MM.1S (cell line): ENCODE measurements at regions not wholly inside any gene's neighbourhood (a gene's known extent, or its start where the extent isn't known, plus 50 kb on each side); places are given as distances from the start of the nearest gene placed in this dataset.

ENCODE experiments used
- DNase-seq: peaks from one replicate; pipeline ENCODE4 v3.0.0-alpha.2; 2015
- H2AFZ ChIP-seq: fragments of 300-600 bp; sonication (generic); 2 replicates; pipeline ENCODE4 v1.6.0; 2016; ENCODE audit warnings: antibody characterized with exemption, low read length
- H3F3A ChIP-seq: fragments of 300-600 bp; sonication (generic); 2 replicates; pipeline ENCODE4 v1.6.1; 2016; ENCODE audit warnings: mild to moderate bottlenecking, antibody characterized with exemption, low read length, moderate library complexity, mixed read lengths; ENCODE audit not compliant: insufficient read depth
- H3K27ac ChIP-seq: fragments of 300-600 bp; sonication (generic); 2 replicates; pipeline ENCODE4 v1.5.1; 2016; ENCODE audit warnings: mild to moderate bottlenecking, low read length
- H3K27me3 ChIP-seq: fragments of 300-600 bp; sonication (generic); replicated peaks from 2 replicates; pipeline ENCODE4 v1.6.0; 2016; ENCODE audit warnings: low read length; ENCODE audit not compliant: insufficient read depth
- H3K36me3 ChIP-seq: fragments of 300-600 bp; sonication (generic); replicated peaks from 2 replicates; pipeline ENCODE4 v1.6.1; 2016; ENCODE audit warnings: mild to moderate bottlenecking, low read length, mixed read lengths; ENCODE audit not compliant: insufficient read depth
- H3K4me1 ChIP-seq: fragments of 300-600 bp; sonication (generic); 2 replicates; pipeline ENCODE4 v1.6.1; 2016; ENCODE audit warnings: low read length, mixed read lengths
- H3K4me2 ChIP-seq: fragments of 300-600 bp; sonication (generic); 2 replicates; pipeline ENCODE4 v1.6.0; 2016; ENCODE audit warnings: low read depth, low read length
- H3K4me3 ChIP-seq: fragments of 300-600 bp; sonication (generic); 2 replicates; pipeline ENCODE4 v1.5.1; 2016; ENCODE audit warnings: low read length, mixed read lengths
- H3K79me2 ChIP-seq: fragments of 300-600 bp; sonication (generic); 2 replicates; pipeline ENCODE4 v1.6.1; 2016; ENCODE audit warnings: mixed run types, low read length, mixed read lengths
- H3K9ac ChIP-seq: fragments of 300-600 bp; sonication (generic); 2 replicates; pipeline ENCODE4 v1.6.1; 2016; ENCODE audit warnings: low read length, mixed read lengths
- H3K9me2 ChIP-seq: fragments of 300-600 bp; sonication (generic); replicated peaks from 2 replicates; pipeline ENCODE4 v1.6.1; 2016; ENCODE audit warnings: mild to moderate bottlenecking, low read length, mixed read lengths; ENCODE audit not compliant: insufficient read depth
- H3K9me3 ChIP-seq: fragments of 300-600 bp; sonication (generic); replicated peaks from 2 replicates; pipeline ENCODE4 v1.6.1; 2016; ENCODE audit warnings: mild to moderate bottlenecking, low read length, mixed read lengths; ENCODE audit not compliant: insufficient read depth
- H4K20me1 ChIP-seq: fragments of 300-600 bp; sonication (generic); 2 replicates; pipeline ENCODE4 v1.6.1; 2016; ENCODE audit warnings: mild to moderate bottlenecking, low read length, moderate library complexity, mixed read lengths; ENCODE audit not compliant: insufficient read depth
- EZH2 ChIP-seq: fragments of 300-600 bp; sonication (generic); optimal IDR thresholded peaks from 2 replicates; pipeline ENCODE3; 2017; ENCODE audit warnings: low read depth, mild to moderate bottlenecking, antibody characterized with exemption, low read length, mixed read lengths
- EZH2phosphoT487 ChIP-seq: fragments of 300-600 bp; sonication (generic); IDR thresholded peaks from 2 replicates; pipeline ENCODE4 v1.6.1; 2018; ENCODE audit warnings: antibody characterized with exemption, low read length
- TF ChIP-seq, protein P1 (sequence below): fragments of 300-600 bp; sonication (generic); IDR thresholded peaks from 2 replicates; pipeline ENCODE4 v1.5.1; 2016; ENCODE audit warnings: antibody characterized with exemption, low read length, mixed read lengths

DNA sequence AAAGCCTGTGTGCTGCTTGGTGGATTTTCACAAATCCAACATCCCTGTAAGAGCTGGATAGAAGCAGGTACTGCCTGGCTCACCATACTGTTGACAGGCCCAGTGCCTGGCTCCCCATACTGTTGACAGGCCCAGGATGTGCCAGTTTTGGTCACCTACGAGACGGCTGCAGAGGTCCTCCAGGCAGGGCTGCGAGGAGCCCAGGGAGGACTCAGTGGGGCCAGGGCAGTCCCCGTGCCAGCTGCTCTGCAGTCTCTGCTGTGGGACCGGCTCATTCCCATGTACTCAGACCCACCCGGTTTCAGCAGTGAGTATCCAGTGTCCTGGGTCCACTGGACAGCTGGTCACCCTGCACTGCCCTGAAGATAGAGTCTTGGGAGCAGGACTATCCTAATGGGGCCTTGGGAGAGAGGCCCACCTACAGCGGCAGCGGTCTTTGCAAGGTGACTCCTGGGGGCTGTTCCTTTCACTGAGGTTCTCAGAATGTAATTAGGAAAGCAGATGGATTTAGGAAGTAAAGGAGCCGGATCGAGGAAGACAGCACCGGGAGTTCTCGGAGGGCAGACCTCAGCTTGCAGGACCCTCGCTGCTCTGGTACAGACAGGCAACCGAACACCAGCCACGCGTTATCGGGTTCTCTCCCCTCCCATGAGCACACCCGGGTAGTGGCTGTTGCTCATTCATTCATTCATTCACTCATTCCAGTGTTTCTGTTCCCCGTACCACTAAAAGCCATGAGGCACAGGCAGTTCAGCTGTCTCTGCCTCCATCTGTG lies 106.1 kb downstream of the CTTN start:
- Histone ChIP-seq H3K9me3 (no peaks in the 10 kb centered on the region), H4K20me1 (no peaks in the 10 kb centered on the region), H3K9me2 (no peaks in the 10 kb centered on the region), H3K79me2 (no peaks in the 10 kb centered on the region), H3K9ac (no peak overlapping the region), H2AFZ (no peak overlapping the region), H3K27me3 (peaks cover 98% of the 10 kb centered on the region), H3F3A (no peaks in the 10 kb centered on the region), H3K4me2 (no peak overlapping the region), H3K36me3 (no peaks in the 10 kb centered on the region), H3K4me1 (no peaks in the 10 kb centered on the region), H3K27ac (no peak overlapping the region), H3K4me3 (no peak overlapping the region)
- DNase-seq = no peak
- TF ChIP-seq EZH2 = no peak
- no peak for TF ChIP-seq EZH2phosphoT487
- TF ChIP-seq, protein P1, sequence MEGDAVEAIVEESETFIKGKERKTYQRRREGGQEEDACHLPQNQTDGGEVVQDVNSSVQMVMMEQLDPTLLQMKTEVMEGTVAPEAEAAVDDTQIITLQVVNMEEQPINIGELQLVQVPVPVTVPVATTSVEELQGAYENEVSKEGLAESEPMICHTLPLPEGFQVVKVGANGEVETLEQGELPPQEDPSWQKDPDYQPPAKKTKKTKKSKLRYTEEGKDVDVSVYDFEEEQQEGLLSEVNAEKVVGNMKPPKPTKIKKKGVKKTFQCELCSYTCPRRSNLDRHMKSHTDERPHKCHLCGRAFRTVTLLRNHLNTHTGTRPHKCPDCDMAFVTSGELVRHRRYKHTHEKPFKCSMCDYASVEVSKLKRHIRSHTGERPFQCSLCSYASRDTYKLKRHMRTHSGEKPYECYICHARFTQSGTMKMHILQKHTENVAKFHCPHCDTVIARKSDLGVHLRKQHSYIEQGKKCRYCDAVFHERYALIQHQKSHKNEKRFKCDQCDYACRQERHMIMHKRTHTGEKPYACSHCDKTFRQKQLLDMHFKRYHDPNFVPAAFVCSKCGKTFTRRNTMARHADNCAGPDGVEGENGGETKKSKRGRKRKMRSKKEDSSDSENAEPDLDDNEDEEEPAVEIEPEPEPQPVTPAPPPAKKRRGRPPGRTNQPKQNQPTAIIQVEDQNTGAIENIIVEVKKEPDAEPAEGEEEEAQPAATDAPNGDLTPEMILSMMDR = no peak

DNA sequence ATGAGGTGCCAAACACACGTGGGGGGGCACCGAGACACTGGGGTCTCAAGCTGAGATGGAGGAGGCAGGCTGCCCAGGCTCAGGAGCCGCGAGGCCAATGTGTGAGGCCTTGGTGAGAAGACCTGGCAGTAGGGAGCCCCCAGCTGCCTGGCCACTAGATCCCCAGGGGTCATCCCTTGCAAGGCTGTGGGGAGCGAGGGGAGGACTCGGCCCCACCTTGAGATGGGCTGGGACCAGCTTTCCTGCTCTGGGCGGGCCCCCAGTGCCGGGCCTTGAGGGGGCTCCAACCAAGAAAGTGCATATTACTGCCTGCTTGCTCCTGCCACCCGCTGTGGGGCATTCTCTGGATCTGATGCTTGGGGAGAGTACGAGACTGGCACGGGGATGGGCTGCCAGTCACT lies 107.0 kb downstream of the CTTN start:
- TF ChIP-seq EZH2 (no peak), EZH2phosphoT487 (no peak)
- TF ChIP-seq, protein P1 = no peak
- H3K79me2 ChIP-seq = no peaks in the 10 kb centered on the region

DNA sequence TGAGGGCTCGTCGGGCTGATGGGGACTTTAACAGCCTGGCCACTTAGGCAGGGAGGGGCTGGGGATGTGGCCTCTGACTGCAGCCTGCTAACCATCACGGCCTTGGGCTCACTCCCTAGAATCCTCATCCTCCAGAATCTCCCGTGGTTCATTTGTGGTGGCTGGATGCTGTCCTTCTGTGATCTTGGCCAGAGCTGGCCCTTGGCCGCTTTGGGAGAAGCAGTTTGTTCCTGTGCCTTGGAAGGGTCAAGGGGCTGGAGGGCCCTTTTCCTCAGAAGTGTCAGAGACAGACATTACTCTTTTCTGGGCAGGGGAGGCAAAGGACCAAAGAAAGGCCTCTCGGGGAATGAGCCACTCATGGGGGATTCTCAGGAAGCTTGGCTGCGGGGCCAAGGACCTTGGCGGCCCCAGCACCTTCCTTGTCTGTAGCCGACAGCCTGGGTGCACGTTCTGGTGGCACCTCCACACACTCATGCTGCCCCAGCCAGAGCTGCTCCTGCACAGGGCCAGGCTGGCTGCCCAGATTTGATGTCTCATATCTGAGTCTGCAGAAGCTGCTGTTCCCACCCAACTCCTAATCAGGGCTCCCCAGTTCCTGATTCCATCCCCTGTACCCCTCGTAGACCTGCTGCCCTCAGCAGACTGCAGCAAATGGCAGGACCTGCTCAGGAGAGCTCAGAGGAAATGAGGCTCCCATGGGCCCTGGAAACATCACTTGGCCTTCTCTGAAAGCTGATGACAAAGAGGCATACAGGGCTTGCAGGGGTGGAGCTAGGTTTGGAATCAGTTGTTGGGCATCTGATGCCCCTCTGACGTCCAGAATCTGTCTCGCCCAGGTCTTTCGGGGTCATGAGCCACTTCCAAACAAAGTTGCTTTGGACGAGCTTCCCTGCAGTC lies 107.7 kb downstream of the CTTN start:
- H3K9me2 ChIP-seq = no peaks in the 10 kb centered on the region
- no peaks in the 10 kb centered on the region for H3K9me3 ChIP-seq
- H4K20me1 ChIP-seq = no peaks in the 10 kb centered on the region
- H3K27ac ChIP-seq = no peak overlapping the region
- peaks cover 92% of the 10 kb centered on the region for H3K27me3 ChIP-seq
- no peaks in the 10 kb centered on the region for H3K79me2 ChIP-seq
- TF ChIP-seq, protein P1 = no peak
- no peak for TF ChIP-seq EZH2
- no peak for TF ChIP-seq EZH2phosphoT487
- no peak overlapping the region for H2AFZ ChIP-seq
- DNase-seq = no peak
- H3K4me1 ChIP-seq = no peaks in the 10 kb centered on the region
- H3K4me3 ChIP-seq = no peak overlapping the region
- H3K9ac ChIP-seq = no peak overlapping the region
- no peaks in the 10 kb centered on the region for H3F3A ChIP-seq
- no peaks in the 10 kb centered on the region for H3K36me3 ChIP-seq
- H3K4me2 ChIP-seq = no peak overlapping the region

More for the DNA sequence above, 107.0 kb downstream of the CTTN start:
- Histone ChIP-seq H3K4me3 (no peak overlapping the region), H3K4me1 (no peaks in the 10 kb centered on the region), H3K27me3 (peaks cover 95% of the 10 kb centered on the region), H4K20me1 (no peaks in the 10 kb centered on the region), H3K9me3 (no peaks in the 10 kb centered on the region), H3F3A (no peaks in the 10 kb centered on the region), H2AFZ (no peak overlapping the region), H3K36me3 (no peaks in the 10 kb centered on the region), H3K4me2 (no peak overlapping the region), H3K9ac (no peak overlapping the region), H3K9me2 (no peaks in the 10 kb centered on the region), H3K27ac (no peak overlapping the region)
- no peak for DNase-seq
